K562 (cell line): ENCODE measurements at regions not wholly inside any gene's neighbourhood (a gene's known extent, or its start where the extent isn't known, plus 50 kb on each side); places are given as distances from the start of the nearest gene placed in this dataset.

Experiments used
- ATAC-seq: fragments of 200-7000 bp; cut with Tn5 transposase; 3 replicates; pipeline ENCODE4 v1.9.1; 2020; ENCODE audit warnings: moderate library complexity
- BruUV-seq: library from RNA; stranded (reverse); fragments of 400-500 nt; replicated peaks from 2 replicates; lab custom pipeline; 2021; lab: Mats Ljungman, UMichigan
- CTCF ChIA-PET: fragments of 300-600 bp; formaldehyde crosslinking; extraction: SDS; loops from one replicate; lab custom pipeline; 2021; ENCODE audit warnings: low intra/inter-chr PET ratio; lab: Yijun Ruan, JAX
- POLR2A ChIA-PET: fragments of 300-600, 350-650 bp; sonication (Branson Sonifier 250); formaldehyde crosslinking; extraction: SDS; loops from one replicate; lab custom pipeline; 2021; ENCODE audit warnings: antibody characterized with exemption, inconsistent platforms; lab: Yijun Ruan, JAX
- DNase-seq, 4 experiments: peaks; one replicate each; pipeline versions ENCODE4 v3.0.0 to v3.0.0-alpha.2; 2011 to 2018; ENCODE audit warnings: low spot score in 3 of 4, mixed read lengths in 3 of 4; ENCODE audit errors: extremely low read depth in 1 of 4
- FAIRE-seq: peaks from 2 replicates; lab custom pipeline; 2011; peaks lifted over from hg19 to GRCh38; lab: Jason Lieb, UNC
- H2AFZ ChIP-seq: 2 replicates; pipeline ENCODE4 v1.6.0; 2011; ENCODE audit warnings: low read depth, low read length, control low read depth, inconsistent platforms
- H3K27ac ChIP-seq: fragments of 200-600 bp; 3 replicates; pipeline ENCODE4 v1.8.0; 2011; ENCODE audit warnings: low read depth, mild to moderate bottlenecking, control low read depth, inconsistent platforms, low read length, moderate library complexity, mixed read lengths; ENCODE audit errors: extremely low read depth
- H3K27me3 ChIP-seq, 2 experiments: fragments of 300-600 bp in 1 of 2; 2 replicates in 1 of 2; 3 replicates in 1 of 2; pipeline versions ENCODE4 v1.6.0 to v1.8.0; 2011; ENCODE audit warnings: inconsistent platforms in 2 of 2, low read length in 2 of 2, mild to moderate bottlenecking in 1 of 2, mixed read lengths in 1 of 2, moderate library complexity in 1 of 2; ENCODE audit not compliant: control insufficient read depth in 2 of 2, insufficient read depth in 2 of 2
- H3K36me3 ChIP-seq: fragments of 300-600 bp; 3 replicates; pipeline ENCODE4 v1.8.0; 2011; ENCODE audit warnings: mild to moderate bottlenecking, low read length, inconsistent platforms; ENCODE audit not compliant: control insufficient read depth, insufficient read depth
- H3K4me1 ChIP-seq, 2 experiments: fragments of 200-600 bp in 1 of 2; replicated peaks in 1 of 2; 2 replicates in 1 of 2; 3 replicates in 1 of 2; pipeline versions ENCODE4 v1.5.1 to v1.8.0; 2011; ENCODE audit warnings: inconsistent platforms in 2 of 2, low read length in 2 of 2, mild to moderate bottlenecking in 1 of 2, mixed read lengths in 1 of 2, moderate library complexity in 1 of 2; ENCODE audit not compliant: control insufficient read depth in 2 of 2, insufficient read depth in 2 of 2
- H3K4me2 ChIP-seq: 2 replicates; pipeline ENCODE4 v1.6.1; 2011; ENCODE audit warnings: low read length, control low read depth, inconsistent platforms, mixed read lengths; ENCODE audit not compliant: insufficient read depth
- H3K4me3 ChIP-seq: fragments of 200-600 bp; sonication (generic), shearing (Covaris generic); 2 replicates; pipeline ENCODE4 v1.5.1; 2016; ENCODE audit warnings: control low read depth, inconsistent platforms
- H3K79me2 ChIP-seq: fragments of 200-600 bp; 3 replicates; pipeline ENCODE4 v1.8.0; 2011; ENCODE audit warnings: low read length, inconsistent platforms; ENCODE audit not compliant: control insufficient read depth, insufficient read depth
- H3K9ac ChIP-seq, 2 experiments: 2 replicates each; pipeline versions ENCODE4 v1.6.0 to v1.6.1; 2011; ENCODE audit warnings: low read depth in 2 of 2, low read length in 2 of 2, control low read depth in 1 of 2, inconsistent platforms in 1 of 2, mild to moderate bottlenecking in 1 of 2, mixed read lengths in 1 of 2; ENCODE audit not compliant: insufficient read depth in 1 of 2
- H3K9me1 ChIP-seq: one replicate; pipeline ENCODE4 v1.6.0; 2011; ENCODE audit warnings: inconsistent platforms, mild to moderate bottlenecking, low read length, moderate library complexity; ENCODE audit not compliant: control insufficient read depth, insufficient read depth
- H3K9me3 ChIP-seq: replicated peaks from 2 replicates; pipeline ENCODE4 v1.5.1; 2011; ENCODE audit warnings: low read depth, low read length, inconsistent platforms; ENCODE audit not compliant: control insufficient read depth, insufficient read depth
- H4K20me1 ChIP-seq: replicated peaks from 2 replicates; pipeline ENCODE4 v1.6.1; 2011; ENCODE audit warnings: low read length, inconsistent platforms, mixed read lengths; ENCODE audit not compliant: control insufficient read depth, insufficient read depth
- PURB ChIP-seq: sonication (generic); formaldehyde crosslinking; IDR thresholded peaks from 2 replicates; pipeline ENCODE4 v1.9.0; 2021; ENCODE audit warnings: low read depth, mild to moderate bottlenecking, missing genetic modification reagents
- SREBF2 ChIP-seq: sonication (generic); formaldehyde crosslinking; IDR thresholded peaks from 2 replicates; pipeline ENCODE4 v1.4.0; 2020; ENCODE audit warnings: mild to moderate bottlenecking, missing genetic modification reagents
- TRIM24 ChIP-seq, 2 experiments: fragments of 450-650 bp; IDR thresholded peaks; 2 replicates each; pipeline ENCODE4 v1.6.1; 2016
- WGBS: fragments of 100-300 bp; shearing (Covaris generic); methylation state at CpG from one replicate; pipeline ENCODE4 v1.1.6; 2016; ENCODE audit warnings: low coverage, mixed read lengths; ENCODE audit not compliant: insufficient coverage; ENCODE audit errors: missing lambda C conversion rate; 5-methylcytosine and 5-hydroxymethylcytosine counted together
- in situ Hi-C: fragments of 300-500 bp; cut with MboI; formaldehyde crosslinking; loops from 4 replicates; pipeline ENCODE4 v1.15.0; 2018; ENCODE audit warnings: inconsistent platforms, mixed read lengths
- intact Hi-C: fragments of 100-400 bp; cut with micrococcal nuclease; formaldehyde crosslinking; loops from 2 replicates; pipeline ENCODE4 v1.14.2; 2022
- TF ChIP-seq, protein P1 (sequence below): fragments of 250-450 bp; sonication (Bioruptor Pico); IDR thresholded peaks from 2 replicates; pipeline ENCODE4 v1.8.0; 2021; ENCODE audit warnings: moderate library complexity, mild to moderate bottlenecking, inconsistent platforms
- TF ChIP-seq, protein P2 (sequence below): fragments of 150-350 bp; conservative IDR thresholded peaks from 2 replicates; pipeline ENCODE4 v1.6.1; 2014; ENCODE audit warnings: low read length

DNA sequence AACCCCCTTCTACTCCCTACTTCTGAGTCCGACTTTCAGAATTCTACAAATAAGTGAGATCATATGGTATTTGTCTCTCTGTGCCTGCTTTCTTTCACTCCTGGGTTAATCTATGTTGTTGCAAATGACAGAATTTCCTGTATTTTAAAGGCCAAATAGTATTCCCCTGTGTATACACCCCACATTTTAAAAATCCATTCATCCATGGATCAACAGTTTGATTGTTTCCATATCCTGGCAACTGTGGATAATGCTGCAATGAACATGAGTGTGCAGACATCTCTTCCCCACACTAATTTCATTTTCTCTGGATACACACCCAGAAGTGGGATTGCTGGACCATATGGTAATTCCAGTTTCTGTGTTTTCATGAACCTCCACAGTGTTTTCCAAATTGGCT lies 225.8 kb upstream of the TCERG1L start:
- peaks cover 0 to 23% of the 10 kb centered on the region in 2 experiments; a peak in 4 of 5 replicates for H3K27me3 ChIP-seq
- H2AFZ ChIP-seq: no peak overlapping the region
- no peaks in the 10 kb centered on the region for H3K36me3 ChIP-seq
- no TSS peak for BruUV-seq
- no peak overlapping the region for H3K4me2 ChIP-seq
- H3K9ac ChIP-seq: no peak overlapping the region
- DNase-seq (no peak), FAIRE-seq (no peak), ATAC-seq (no peak)
- no peaks in the 10 kb centered on the region for H3K9me3 ChIP-seq
- no peaks in the 10 kb centered on the region for H3K9me1 ChIP-seq
- H3K27ac ChIP-seq: no peak overlapping the region
- H4K20me1 ChIP-seq: no peaks in the 10 kb centered on the region
- no CpG with 5 or more reads among the region's 1 CpG for WGBS
- no peaks in the 10 kb centered on the region for H3K4me1 ChIP-seq
- H3K4me3 ChIP-seq: no peak overlapping the region
- no peaks in the 10 kb centered on the region for H3K79me2 ChIP-seq
- in situ Hi-C loops (no loop called here), intact Hi-C loops (no loop called here)
- TF ChIP-seq SREBF2 (CRISPR knock-in tag) (no peak), TRIM24 (IDR thresholded peaks at IDR 0.05) (no peak), PURB (CRISPR knock-in tag) (no peak)
- TF ChIP-seq, protein P1, sequence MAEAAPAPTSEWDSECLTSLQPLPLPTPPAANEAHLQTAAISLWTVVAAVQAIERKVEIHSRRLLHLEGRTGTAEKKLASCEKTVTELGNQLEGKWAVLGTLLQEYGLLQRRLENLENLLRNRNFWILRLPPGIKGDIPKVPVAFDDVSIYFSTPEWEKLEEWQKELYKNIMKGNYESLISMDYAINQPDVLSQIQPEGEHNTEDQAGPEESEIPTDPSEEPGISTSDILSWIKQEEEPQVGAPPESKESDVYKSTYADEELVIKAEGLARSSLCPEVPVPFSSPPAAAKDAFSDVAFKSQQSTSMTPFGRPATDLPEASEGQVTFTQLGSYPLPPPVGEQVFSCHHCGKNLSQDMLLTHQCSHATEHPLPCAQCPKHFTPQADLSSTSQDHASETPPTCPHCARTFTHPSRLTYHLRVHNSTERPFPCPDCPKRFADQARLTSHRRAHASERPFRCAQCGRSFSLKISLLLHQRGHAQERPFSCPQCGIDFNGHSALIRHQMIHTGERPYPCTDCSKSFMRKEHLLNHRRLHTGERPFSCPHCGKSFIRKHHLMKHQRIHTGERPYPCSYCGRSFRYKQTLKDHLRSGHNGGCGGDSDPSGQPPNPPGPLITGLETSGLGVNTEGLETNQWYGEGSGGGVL (CRISPR knock-in tag): no peak
- TF ChIP-seq, protein P2, sequence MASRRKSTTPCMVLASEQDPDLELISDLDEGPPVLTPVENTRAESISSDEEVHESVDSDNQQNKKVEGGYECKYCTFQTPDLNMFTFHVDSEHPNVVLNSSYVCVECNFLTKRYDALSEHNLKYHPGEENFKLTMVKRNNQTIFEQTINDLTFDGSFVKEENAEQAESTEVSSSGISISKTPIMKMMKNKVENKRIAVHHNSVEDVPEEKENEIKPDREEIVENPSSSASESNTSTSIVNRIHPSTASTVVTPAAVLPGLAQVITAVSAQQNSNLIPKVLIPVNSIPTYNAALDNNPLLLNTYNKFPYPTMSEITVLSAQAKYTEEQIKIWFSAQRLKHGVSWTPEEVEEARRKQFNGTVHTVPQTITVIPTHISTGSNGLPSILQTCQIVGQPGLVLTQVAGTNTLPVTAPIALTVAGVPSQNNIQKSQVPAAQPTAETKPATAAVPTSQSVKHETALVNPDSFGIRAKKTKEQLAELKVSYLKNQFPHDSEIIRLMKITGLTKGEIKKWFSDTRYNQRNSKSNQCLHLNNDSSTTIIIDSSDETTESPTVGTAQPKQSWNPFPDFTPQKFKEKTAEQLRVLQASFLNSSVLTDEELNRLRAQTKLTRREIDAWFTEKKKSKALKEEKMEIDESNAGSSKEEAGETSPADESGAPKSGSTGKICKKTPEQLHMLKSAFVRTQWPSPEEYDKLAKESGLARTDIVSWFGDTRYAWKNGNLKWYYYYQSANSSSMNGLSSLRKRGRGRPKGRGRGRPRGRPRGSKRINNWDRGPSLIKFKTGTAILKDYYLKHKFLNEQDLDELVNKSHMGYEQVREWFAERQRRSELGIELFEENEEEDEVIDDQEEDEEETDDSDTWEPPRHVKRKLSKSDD: no peak
- ChIA-PET POLR2A (interaction anchor here (0.6 kb wide), 1 partner anchor 604 kb away, joined by 3 read pairs; no protein-coding TSS in a partner anchor), CTCF (no interaction called here)
